H1 (cell line): ENCODE measurements at regions not wholly inside any gene's neighbourhood (a gene's known extent, or its start where the extent isn't known, plus 50 kb on each side); places are given as distances from the start of the nearest gene placed in this dataset.

Source experiments
- CTCF ChIA-PET: fragments of 300-600 bp; sonication (Branson Sonifier 250); formaldehyde crosslinking; loops from one replicate; lab custom pipeline; 2021; ENCODE audit not compliant: partially characterized antibody; lab: Charles Lee
- POLR2A ChIA-PET: fragments of 300-600 bp; sonication (Branson Sonifier 250); formaldehyde crosslinking; loops from one replicate; lab custom pipeline; 2021; ENCODE audit warnings: inconsistent platforms; ENCODE audit not compliant: partially characterized antibody; lab: Charles Lee
- DNase-seq, 2 experiments: peaks; one replicate each; pipeline versions ENCODE4 v3.0.0 to v3.0.0-alpha.2; 2010 to 2022; ENCODE audit warnings: low spot score in 2 of 2, low read depth in 1 of 2, mixed read lengths in 1 of 2
- FAIRE-seq: peaks from 2 replicates; lab custom pipeline; 2011; peaks lifted over from hg19 to GRCh38; lab: Jason Lieb, UNC
- H2AFZ ChIP-seq: 2 replicates; pipeline ENCODE4 v1.8.1; 2012; ENCODE audit warnings: low read length, inconsistent platforms
- H2AK5ac ChIP-seq: 2 replicates; pipeline ENCODE4 v1.6.1; 2013; ENCODE audit warnings: low read depth, low read length
- H2BK120ac ChIP-seq: replicated peaks from 2 replicates; pipeline ENCODE3; 2013; ENCODE audit warnings: low read depth, low read length, inconsistent platforms
- H2BK12ac ChIP-seq: 2 replicates; pipeline ENCODE4 v1.6.1; 2013; ENCODE audit warnings: low read depth, low read length
- H2BK15ac ChIP-seq: 2 replicates; pipeline ENCODE4 v1.6.1; 2013; ENCODE audit warnings: low read length
- H2BK20ac ChIP-seq: 2 replicates; pipeline ENCODE4 v1.6.1; 2013; ENCODE audit warnings: low read length
- H2BK5ac ChIP-seq: 2 replicates; pipeline ENCODE4 v1.6.1; 2013; ENCODE audit warnings: low read depth, low read length
- H3K14ac ChIP-seq: 2 replicates; pipeline ENCODE4 v1.6.1; 2013; ENCODE audit warnings: inconsistent platforms; ENCODE audit not compliant: insufficient read length
- H3K18ac ChIP-seq: 2 replicates; pipeline ENCODE4 v1.6.1; 2013; ENCODE audit warnings: low read length; ENCODE audit errors: extremely low read depth
- H3K23ac ChIP-seq: 2 replicates; pipeline ENCODE4 v1.6.1; 2013; ENCODE audit warnings: inconsistent platforms; ENCODE audit not compliant: insufficient read length
- H3K23me2 ChIP-seq: 2 replicates; pipeline ENCODE4 v1.6.1; 2013; ENCODE audit warnings: low read depth, low read length
- H3K27ac ChIP-seq: 2 replicates; pipeline ENCODE4 v1.6.1; 2011; ENCODE audit warnings: low read depth, low read length, inconsistent platforms
- H3K27me3 ChIP-seq, 4 experiments: replicated peaks in 1 of 4; 1 replicate in 1 of 4; 2 replicates in 3 of 4; pipeline versions ENCODE4 v1.6.1 to v1.8.1; 2011 to 2013; ENCODE audit warnings: low read length in 3 of 4, mild to moderate bottlenecking in 3 of 4, inconsistent platforms in 2 of 4, mixed read lengths in 2 of 4, moderate library complexity in 1 of 4; ENCODE audit not compliant: control insufficient read depth in 3 of 4, insufficient read depth in 3 of 4; ENCODE audit errors: extremely low read depth in 1 of 4
- H3K36me3 ChIP-seq, 4 experiments: 2 replicates each; pipeline versions ENCODE4 v1.6.1 to v1.8.1; 2011 to 2013; ENCODE audit warnings: mild to moderate bottlenecking in 4 of 4, low read length in 3 of 4, moderate library complexity in 2 of 4, control low read depth in 1 of 4, inconsistent platforms in 1 of 4; ENCODE audit not compliant: insufficient read depth in 4 of 4, control insufficient read depth in 2 of 4
- H3K4ac ChIP-seq: replicated peaks from 2 replicates; pipeline ENCODE3; 2013; ENCODE audit warnings: low read length, low read depth, mixed read lengths, inconsistent platforms; ENCODE audit not compliant: insufficient read length
- H3K4me1 ChIP-seq, 4 experiments: replicated peaks in 1 of 4; 1 replicate in 1 of 4; 2 replicates in 3 of 4; pipeline versions ENCODE4 v1.6.1 to v1.8.1; 2011 to 2013; ENCODE audit warnings: low read length in 3 of 4, inconsistent platforms in 2 of 4, mixed read lengths in 1 of 4; ENCODE audit not compliant: insufficient read depth in 4 of 4, control insufficient read depth in 3 of 4
- H3K4me2 ChIP-seq, 2 experiments: 2 replicates each; pipeline versions ENCODE4 v1.6.1 to v1.8.1; 2011 to 2013; ENCODE audit warnings: low read depth in 2 of 2, low read length in 2 of 2, control low read depth in 1 of 2, inconsistent platforms in 1 of 2, mild to moderate bottlenecking in 1 of 2; ENCODE audit not compliant: insufficient read depth in 1 of 2
- H3K4me3 ChIP-seq, 4 experiments: fragments of 200-600, 300-600 bp in 1 of 4; sonication (generic), shearing (Covaris generic), sonication (Bioruptor Twin) in 1 of 4; 2 replicates each; pipeline versions ENCODE4 v1.5.1 to v1.8.1; 2011 to 2016; ENCODE audit warnings: low read length in 4 of 4, low read depth in 3 of 4, control low read depth in 2 of 4, inconsistent platforms in 2 of 4, mild to moderate bottlenecking in 2 of 4, mixed read lengths in 1 of 4, moderate library complexity in 1 of 4; ENCODE audit not compliant: insufficient read depth in 2 of 4; ENCODE audit errors: extremely low read depth in 1 of 4
- H3K56ac ChIP-seq: replicated peaks from 2 replicates; pipeline ENCODE3; 2013; ENCODE audit warnings: low read depth, mild to moderate bottlenecking, mixed read lengths, low read length, inconsistent platforms; ENCODE audit not compliant: insufficient read length
- H3K79me1 ChIP-seq: 2 replicates; pipeline ENCODE4 v1.6.1; 2013; ENCODE audit warnings: low read depth, low read length, control low read depth
- H3K79me2 ChIP-seq, 2 experiments: 2 replicates each; pipeline versions ENCODE4 v1.6.1 to v1.8.1; 2012 to 2013; ENCODE audit warnings: low read length in 2 of 2, mild to moderate bottlenecking in 2 of 2, inconsistent platforms in 1 of 2; ENCODE audit not compliant: insufficient read depth in 2 of 2, control insufficient read depth in 1 of 2
- H3K9ac ChIP-seq, 4 experiments: replicated peaks in 1 of 4; 1 replicate in 1 of 4; 2 replicates in 3 of 4; pipeline versions ENCODE4 v1.6.1 to v1.8.1; 2011 to 2013; ENCODE audit warnings: low read depth in 3 of 4, low read length in 3 of 4, control low read depth in 2 of 4, mild to moderate bottlenecking in 2 of 4, moderate library complexity in 2 of 4, inconsistent platforms in 1 of 4; ENCODE audit errors: extremely low read depth in 1 of 4
- H3K9me3 ChIP-seq, 2 experiments: 2 replicates each; pipeline versions ENCODE4 v1.6.1 to v1.8.1; 2012 to 2013; ENCODE audit warnings: mild to moderate bottlenecking in 2 of 2, moderate library complexity in 2 of 2, control low read depth in 1 of 2, inconsistent platforms in 1 of 2, low read depth in 1 of 2, low read length in 1 of 2, mixed read lengths in 1 of 2; ENCODE audit not compliant: insufficient read depth in 2 of 2
- H4K20me1 ChIP-seq, 2 experiments: replicated peaks in 1 of 2; 2 replicates each; pipeline versions ENCODE3 to v1.8.1; 2011 to 2013; ENCODE audit warnings: inconsistent platforms in 2 of 2, low read length in 2 of 2, mild to moderate bottlenecking in 1 of 2; ENCODE audit not compliant: insufficient read depth in 2 of 2, control insufficient read depth in 1 of 2
- H4K5ac ChIP-seq: 2 replicates; pipeline ENCODE4 v1.6.1; 2013; ENCODE audit warnings: low read length, low read depth, mixed read lengths, inconsistent platforms; ENCODE audit not compliant: insufficient read length
- H4K8ac ChIP-seq: 2 replicates; pipeline ENCODE4 v1.8.0; 2013; ENCODE audit warnings: mild to moderate bottlenecking, moderate library complexity, low read length, inconsistent platforms; ENCODE audit not compliant: insufficient read depth; ENCODE audit errors: extremely low read depth
- H4K91ac ChIP-seq: replicated peaks from 2 replicates; pipeline ENCODE3; 2013; ENCODE audit warnings: low read length, mixed read lengths, inconsistent platforms; ENCODE audit not compliant: insufficient read length
- EP300 ChIP-seq, 2 experiments: IDR thresholded peaks; 1 replicate in 1 of 2; 2 replicates in 1 of 2; pipeline ENCODE4 v1.6.1; 2011 to 2012; ENCODE audit warnings: low read depth in 2 of 2, low read length in 2 of 2, mild to moderate bottlenecking in 2 of 2, borderline replicate concordance in 1 of 2, inconsistent platforms in 1 of 2, moderate library complexity in 1 of 2
- WGBS, 2 experiments: shearing (Covaris generic) in 1 of 2; methylation state at CpG; one replicate each; pipeline versions ENCODE4 v1.1.6 to v1.1.7; 2013 to 2015; ENCODE audit warnings: low lambda C conversion rate in 2 of 2, mixed read lengths in 2 of 2, inconsistent platforms in 1 of 2, low coverage in 1 of 2, missing lambda C conversion rate in 1 of 2; ENCODE audit not compliant: insufficient replicate concordance in 2 of 2, insufficient coverage in 1 of 2, insufficient read length in 1 of 2; ENCODE audit errors: extremely low coverage in 1 of 2, missing lambda C conversion rate in 1 of 2; 5-methylcytosine and 5-hydroxymethylcytosine counted together

GRCh38 chr9:117821954-117822353 is 117.8 kb downstream of the TLR4 start:
- no peaks in the 10 kb centered on the region for H3K79me2 ChIP-seq
- H2BK120ac ChIP-seq: no peak overlapping the region
- H2BK5ac ChIP-seq: no peak overlapping the region
- no peak overlapping the region for H2AFZ ChIP-seq
- no peak for TF ChIP-seq EP300 (IDR thresholded peaks at IDR 0.05; ENCODE audit: borderline replicate concordance in 1 of 2, low read depth in 2 of 2, low read length in 2 of 2)
- WGBS, 2 experiments: 97% methylated on average over 2 of the region's 2 CpGs; no CpG with 5 or more reads in 1 of the 2 experiments
- no peaks in the 10 kb centered on the region for H3K36me3 ChIP-seq
- H3K56ac ChIP-seq: no peak overlapping the region
- no peak overlapping the region for H2BK15ac ChIP-seq
- H3K4me2 ChIP-seq: no peak overlapping the region
- no peaks in the 10 kb centered on the region for H3K4me1 ChIP-seq
- H3K4me3 ChIP-seq: no peak overlapping the region
- H4K91ac ChIP-seq: no peak overlapping the region
- DNase-seq (no peak), FAIRE-seq (no peak)
- no peak overlapping the region for H4K8ac ChIP-seq
- H3K23me2 ChIP-seq: no peaks in the 10 kb centered on the region
- no peak overlapping the region for H2BK12ac ChIP-seq
- H3K27ac ChIP-seq: no peak overlapping the region
- H3K23ac ChIP-seq: no peak overlapping the region
- no peak overlapping the region for H3K14ac ChIP-seq
- H3K79me1 ChIP-seq: no peaks in the 10 kb centered on the region
- H3K27me3 ChIP-seq: no peaks in the 10 kb centered on the region
- no peak overlapping the region for H4K5ac ChIP-seq
- H2BK20ac ChIP-seq: no peak overlapping the region
- no peak overlapping the region for H3K4ac ChIP-seq
- no peaks in the 10 kb centered on the region for H4K20me1 ChIP-seq
- no peak overlapping the region for H3K9ac ChIP-seq
- no peaks in the 10 kb centered on the region for H3K9me3 ChIP-seq
- ChIA-PET POLR2A (no interaction called here), CTCF (interaction anchor here (1.2 kb wide), 1 partner anchor 11 kb away, joined by 3 read pairs; no protein-coding TSS in a partner anchor)
- H2AK5ac ChIP-seq: no peak overlapping the region
- H3K18ac ChIP-seq: no peak overlapping the region
